ENCODE measurements at regions not wholly inside any gene's neighbourhood (a gene's known extent, or its start where the extent isn't known, plus 50 kb on each side); places are given as distances from the start of the nearest gene placed in this dataset.

- TF ChIP-seq CTCF (IDR thresholded peaks at IDR 0.05; ENCODE audit: insufficient read depth, low read length, poor library complexity, severe bottlenecking) (no peak), EZH2phosphoT487 (conservative IDR thresholded peaks at IDR 0.05; ENCODE audit: low read length) (no peak)
These were observed 87.4 kb downstream of the FASLG start for GRCh38 chr1:172746091-172746949.

Data from SU-DHL-6 (cell line).